ENCODE measurements at regions not wholly inside any gene's neighbourhood (a gene's known extent, or its start where the extent isn't known, plus 50 kb on each side); places are given as distances from the start of the nearest gene placed in this dataset.

- no peak for TF ChIP-seq CTCF (IDR thresholded peaks at IDR 0.05)
- no peak for TF ChIP-seq POLR2A (IDR thresholded peaks at IDR 0.05)
Observed at GRCh38 chr10:130491011-130491692, 355.0 kb downstream of the GLRX3 start.
